ENCODE measurements at regions not wholly inside any gene's neighbourhood (a gene's known extent, or its start where the extent isn't known, plus 50 kb on each side); places are given as distances from the start of the nearest gene placed in this dataset.

- no peak for TF ChIP-seq GATA2 (IDR thresholded peaks at IDR 0.05; ENCODE audit: low read depth, low read length)
- no peak for TF ChIP-seq GATA3 (IDR thresholded peaks at IDR 0.05; ENCODE audit: low read depth, low read length)
Observed at GRCh38 chr7:52797801-52798200, 237.6 kb upstream of the POM121L12 start.
